HG02588 (cell line): ENCODE measurements at regions not wholly inside any gene's neighbourhood (a gene's known extent, or its start where the extent isn't known, plus 50 kb on each side); places are given as distances from the start of the nearest gene placed in this dataset.
"Not testable (repeated sequence)": the region's sequence is repeated elsewhere in the genome, so short reads cannot be mapped to it uniquely, and the experiment has no call there.

Experiments used
- ATAC-seq: cut with Tn5 transposase; IDR thresholded peaks from one replicate; pipeline ENCODE4 v1.9.1; 2021; ENCODE audit warnings: mild to moderate bottlenecking, moderate library complexity; ENCODE audit not compliant: unreplicated experiment

DNA sequence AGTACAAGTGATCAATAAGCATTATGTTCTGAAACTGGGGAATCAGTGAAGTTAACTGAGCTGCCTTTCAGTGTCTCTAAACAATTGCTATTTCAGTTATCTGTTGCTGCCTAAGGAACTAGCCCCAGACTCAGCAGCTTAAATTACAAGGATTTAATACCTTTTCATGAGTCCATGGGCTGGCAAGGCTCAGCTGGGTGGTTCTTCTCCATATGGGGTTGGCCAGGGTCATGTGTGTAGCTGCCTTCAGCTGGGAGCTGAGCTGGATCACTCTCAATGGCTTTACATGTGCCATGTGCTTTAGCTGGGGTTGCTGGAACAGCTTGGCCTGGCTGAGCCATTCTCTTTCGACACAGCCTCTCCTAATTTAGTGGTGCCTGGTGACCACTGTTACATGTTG is 295.0 kb upstream of the NCAM1 start:
- no peak for ATAC-seq

DNA sequence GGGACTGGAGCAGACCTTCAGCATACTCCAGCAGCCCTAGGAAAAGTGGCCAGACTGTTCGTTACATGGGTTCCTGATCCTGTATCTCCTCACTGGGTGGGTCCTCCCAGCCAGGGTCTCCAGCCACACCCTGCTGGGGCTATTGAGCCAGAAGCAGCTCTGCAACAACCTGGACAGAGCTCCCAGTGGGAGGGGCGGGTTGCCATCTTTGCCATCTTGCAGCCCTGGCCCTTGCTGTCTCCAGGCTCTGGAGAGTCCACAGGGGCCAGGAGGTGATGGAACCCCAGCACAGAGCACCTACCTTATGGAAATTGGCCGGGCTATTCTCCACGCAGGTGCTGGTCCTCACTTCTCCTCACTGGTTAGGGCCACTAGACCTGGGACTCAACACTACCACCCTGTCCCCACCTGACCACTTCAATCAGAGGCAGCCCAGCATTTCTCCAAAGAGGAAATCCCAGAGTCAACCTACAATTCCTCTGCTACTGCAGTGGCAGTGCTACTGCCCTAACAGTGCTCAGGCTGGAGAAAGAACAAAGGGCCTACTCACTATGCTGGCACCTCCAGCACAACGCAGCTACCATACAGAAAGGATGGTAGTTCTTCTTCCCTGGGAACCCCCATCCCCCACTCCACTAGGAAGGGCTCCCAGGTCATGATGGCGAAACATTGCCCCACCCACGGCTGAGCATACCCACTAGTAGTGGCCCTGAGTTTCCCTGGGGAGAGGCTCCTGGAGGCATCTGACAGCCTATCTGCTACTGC is 290.2 kb upstream of the NCAM1 start:
- no peak for ATAC-seq

DNA sequence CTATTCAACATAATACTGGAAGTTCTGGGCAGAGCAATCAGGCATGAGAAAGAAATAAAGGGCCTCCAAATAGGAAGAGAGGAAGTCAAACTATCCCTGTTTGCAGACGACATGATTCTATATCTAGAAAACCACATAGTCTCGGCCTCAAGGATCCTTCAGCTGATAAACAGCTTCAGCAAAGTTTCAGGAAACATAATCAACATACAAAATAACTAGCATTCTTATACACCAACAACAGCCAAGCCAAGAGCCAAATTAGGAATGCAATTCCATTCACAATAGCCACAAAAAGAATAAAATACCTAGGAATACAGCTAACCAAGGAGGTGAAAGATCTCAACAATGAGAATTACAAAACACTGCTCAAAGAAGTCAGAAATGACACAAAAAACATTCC is 287.8 kb upstream of the NCAM1 start:
- not testable (repeated sequence) for ATAC-seq

DNA sequence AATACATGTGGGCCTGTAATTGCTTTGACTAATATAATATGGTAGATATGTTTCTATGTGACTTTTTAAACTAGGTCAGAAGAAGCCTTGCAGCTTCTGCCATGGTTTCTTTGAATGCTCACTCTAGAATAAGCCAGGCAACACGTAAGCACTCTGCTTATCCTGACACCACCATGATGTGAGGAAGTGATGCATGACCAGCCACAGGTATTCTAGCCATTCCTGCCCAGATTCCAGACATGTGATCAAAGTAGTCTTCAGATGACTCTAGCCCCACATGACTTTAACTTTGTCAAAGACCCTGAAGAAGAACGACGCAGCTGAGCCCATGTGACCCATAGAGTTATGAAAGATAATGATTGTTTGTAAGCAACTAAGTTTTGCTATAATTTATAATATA is 276.1 kb upstream of the NCAM1 start:
- ATAC-seq, result no peak

DNA sequence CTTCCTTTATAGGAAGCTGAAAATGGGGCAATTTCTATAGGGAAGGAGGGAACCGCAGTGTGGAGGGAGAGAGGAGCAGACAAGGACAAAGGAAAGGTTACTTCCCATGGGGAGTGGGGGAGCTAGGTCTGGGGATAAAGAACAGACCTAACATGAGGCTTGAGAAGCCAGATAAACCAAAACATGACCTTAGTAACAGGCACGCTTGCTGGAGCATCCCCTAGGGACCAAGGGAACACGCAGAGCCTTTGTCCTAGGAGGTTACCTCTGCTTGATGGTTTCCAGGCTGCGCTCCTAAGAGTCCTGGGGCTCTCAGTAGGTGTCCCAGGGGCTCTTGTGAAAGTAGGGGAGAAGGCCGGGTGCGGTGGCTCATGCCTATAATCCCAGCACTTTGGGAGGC is 271.4 kb upstream of the NCAM1 start:
- ATAC-seq, result no peak

DNA sequence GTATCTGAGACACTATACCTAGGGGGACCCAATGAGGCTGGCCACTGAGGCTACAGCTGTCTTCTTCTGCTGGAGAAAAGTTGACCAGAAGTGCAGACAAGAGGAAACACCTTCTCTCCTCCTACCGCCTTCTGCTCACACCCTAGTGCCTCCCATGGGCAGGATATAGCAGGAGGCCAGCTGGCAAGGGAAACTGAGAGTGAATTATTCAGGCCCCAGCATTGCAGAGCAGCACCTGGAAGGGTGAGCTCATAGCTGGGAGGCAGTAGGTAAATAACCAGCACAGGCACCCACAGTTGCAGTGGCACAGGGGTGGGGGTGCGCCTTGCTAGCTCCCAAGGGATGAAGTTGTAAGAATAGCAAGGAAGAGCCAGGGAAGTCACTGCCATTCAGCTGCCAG is 267.4 kb upstream of the NCAM1 start:
- ATAC-seq, result no peak

DNA sequence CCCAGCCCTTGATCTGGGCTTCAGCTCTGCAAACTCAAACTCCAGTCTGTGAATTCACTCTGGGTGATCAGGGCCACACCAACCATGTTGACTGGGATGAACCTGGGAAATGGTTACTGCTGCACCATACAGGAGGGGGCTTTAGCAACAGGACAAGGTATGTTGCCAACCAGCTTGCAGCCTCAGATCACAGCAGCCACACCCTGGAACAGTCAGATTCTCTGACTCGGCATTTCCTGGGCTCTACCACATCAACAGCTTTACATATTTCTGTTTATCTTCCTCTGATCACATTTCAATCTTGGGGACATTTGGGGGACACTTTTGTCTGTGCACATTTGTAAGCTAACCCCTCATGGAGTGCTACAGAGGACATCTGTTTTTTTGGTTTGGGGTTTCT is 267.0 kb upstream of the NCAM1 start:
- no peak for ATAC-seq

DNA sequence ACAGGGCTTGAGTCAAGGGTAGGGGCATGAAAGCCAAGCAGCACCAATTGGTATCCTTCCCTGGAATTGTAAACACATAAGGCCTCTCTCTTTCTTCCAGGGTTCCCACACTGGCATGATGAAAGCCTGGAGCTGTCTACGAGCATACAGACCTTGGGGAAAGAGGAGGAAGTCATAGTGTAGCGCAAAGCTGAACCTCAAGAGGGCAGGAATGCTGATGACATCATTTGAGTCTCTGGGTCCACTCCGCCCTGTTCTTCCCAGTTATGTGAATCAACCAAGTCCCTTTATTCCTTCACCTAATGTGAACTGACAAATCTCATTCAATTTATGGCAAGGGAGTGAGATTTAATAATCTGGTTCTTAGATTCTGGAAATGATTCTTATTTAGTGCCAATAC is 266.4 kb upstream of the NCAM1 start:
- no peak for ATAC-seq

DNA sequence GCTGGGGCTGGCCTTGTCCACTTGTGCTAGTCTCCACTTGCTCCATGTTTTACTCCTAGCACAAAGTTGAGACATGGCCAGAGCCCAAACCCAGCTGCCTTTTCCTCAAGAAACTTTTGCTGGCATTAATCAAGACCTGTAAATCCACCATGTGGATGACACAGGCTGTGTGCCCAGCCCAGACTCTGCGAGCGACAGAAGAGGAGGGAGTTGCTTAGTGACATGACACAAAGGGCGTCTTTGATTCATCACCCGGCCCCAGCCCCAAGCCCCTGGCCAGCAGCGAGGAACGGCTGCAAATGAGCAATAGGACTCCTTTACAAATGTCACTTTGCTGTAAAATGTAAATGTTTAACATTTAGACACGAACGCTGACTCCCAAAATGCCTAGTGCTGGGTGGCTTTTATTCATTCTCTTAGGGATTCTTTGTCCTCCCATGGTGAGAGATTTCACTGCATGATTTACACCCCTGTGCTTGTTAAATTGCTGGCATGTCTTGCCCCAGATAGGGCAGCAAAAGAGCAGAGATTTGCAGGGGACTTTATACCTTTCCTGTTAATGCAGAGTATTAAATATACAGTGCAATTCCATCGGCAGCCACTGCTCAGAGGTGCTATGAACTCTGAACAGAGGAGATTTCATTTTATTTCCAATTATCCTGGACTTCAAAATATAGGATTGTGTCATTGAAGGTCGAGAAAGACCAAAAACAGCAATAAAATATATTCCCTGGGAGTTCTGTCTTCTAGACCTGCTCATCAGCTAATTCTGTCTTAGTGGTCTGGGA is 263.6 kb upstream of the NCAM1 start:
- no peak for ATAC-seq

DNA sequence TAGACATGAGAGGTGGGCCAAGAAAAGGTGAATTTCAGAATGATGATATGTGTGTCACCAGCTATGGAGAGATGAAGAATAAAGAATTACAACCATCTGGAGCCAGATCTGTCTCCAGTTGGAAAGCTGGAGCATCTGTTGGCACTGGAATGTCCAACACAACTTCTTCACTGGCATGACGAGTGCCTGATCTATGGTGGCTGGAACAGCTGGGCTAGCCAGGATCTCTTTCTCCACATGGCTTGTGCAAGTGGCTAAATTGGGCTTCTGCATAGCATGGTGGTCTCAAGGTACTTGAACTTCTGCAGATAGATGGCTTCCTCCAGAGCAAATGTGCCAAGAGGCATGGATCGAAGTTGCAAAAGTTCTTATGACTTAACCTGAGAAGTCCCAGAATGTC is 256.1 kb upstream of the NCAM1 start:
- no peak for ATAC-seq

DNA sequence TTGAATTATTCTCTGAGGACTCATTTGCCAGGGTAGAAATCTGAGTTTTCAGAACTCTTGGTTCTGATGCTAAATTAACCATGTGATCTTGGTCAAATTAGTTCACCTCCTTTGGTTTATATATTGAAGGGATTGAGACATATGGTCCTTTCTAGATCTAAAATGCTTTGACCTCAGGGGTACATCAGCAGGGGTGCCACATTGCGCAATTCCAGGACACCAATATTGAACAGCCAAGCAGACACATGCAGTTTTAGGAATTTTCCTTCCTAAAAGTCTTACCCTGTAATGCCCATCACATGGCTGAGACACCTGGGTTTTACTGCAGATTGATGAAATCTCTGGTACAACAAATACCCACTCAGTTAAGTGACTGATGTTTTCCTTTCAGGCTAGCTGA is 254.4 kb upstream of the NCAM1 start:
- ATAC-seq, result no peak

DNA sequence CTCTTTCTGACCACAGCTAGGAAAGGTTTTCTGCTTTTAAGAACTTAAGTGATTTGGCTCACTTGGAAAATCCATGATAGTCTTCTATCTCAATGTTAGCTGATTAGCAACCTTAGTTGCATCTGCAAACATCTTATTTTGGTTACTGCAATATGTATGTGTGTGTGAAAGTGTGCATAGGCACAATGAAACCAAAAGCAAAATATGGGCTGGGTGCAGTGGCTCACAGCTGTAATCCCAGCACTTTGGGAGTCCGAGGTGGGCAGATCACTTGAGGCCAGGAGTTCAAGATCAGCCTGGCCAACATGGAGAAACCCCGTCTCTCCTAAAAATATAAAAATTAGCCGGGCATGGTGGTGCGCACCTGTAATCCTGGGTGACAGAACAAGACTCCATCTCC is 246.9 kb upstream of the NCAM1 start:
- ATAC-seq, result not testable (repeated sequence)

DNA sequence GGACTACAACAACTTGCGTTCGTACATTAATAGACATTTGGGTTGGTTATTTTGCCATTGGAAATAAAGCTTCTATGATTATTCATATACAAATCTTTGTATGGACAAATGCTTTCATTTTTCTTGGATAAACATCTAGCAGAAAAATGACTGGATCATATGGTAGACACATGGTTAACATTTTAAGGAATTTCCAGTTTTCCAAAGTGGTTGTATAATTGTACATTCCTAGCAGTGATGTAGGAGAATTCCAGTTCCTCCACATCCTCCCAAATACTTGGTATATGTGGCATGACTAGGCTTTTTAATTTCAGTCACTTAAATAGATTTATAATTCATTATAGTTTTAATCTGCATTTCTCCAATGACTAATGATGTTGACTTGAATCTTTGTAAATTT is 246.2 kb upstream of the NCAM1 start:
- ATAC-seq, result no peak

DNA sequence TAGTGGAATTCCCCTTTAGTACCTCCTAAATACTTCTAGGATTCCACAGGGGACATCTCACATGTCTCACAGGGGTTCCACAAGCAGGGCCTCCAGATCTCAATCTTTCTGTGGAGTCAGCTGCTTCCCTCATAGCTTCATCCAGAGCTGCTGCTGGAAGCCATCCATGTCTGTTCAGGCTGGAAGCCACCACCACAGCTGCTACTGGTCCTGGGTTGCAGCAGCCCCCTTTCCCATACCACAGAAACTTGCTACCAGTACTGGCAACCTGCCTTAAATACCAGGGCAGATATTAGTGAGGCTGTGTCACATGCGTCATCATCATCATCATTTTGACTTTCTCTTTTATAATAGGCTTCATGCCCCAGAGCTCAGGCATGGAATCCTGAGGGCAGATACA is 242.7 kb upstream of the NCAM1 start:
- ATAC-seq, result no peak

DNA sequence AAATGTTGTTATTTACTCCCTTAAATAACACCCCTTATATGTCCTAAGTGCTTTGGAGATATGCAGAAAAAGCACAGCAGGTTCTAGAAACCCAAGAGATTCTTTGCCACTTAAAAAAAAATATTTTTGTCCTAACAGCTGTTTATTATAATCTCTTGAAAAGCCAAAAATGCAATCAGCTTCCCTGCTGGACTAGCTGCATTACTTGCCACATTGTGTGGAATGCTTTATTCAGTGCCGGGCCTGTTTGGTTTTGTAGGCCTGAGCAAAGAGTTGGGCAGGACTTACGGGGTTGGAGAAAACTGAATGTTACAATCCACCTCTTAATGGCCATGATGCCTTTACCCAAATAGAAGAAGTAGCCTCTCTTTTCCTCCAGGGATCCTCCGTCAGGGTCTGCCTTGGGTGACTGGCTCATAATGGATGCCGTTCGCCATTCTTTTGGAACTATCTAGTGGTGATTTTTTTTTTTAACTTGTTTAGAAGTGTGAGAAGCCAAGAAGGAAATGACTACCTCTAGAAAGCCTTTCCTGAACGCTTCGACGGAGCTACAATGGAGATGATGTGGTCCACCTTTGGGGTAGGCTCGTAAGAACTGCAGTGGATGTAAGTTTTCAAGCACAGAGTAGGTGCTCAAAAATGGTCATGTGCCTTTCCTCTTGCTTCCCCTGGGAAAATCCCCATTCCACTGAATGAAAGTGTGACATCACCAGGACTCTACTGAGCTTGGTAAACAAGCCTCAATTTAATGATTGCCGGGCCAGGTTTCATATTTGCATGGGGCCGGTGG is 241.3 kb upstream of the NCAM1 start:
- ATAC-seq, result no peak

DNA sequence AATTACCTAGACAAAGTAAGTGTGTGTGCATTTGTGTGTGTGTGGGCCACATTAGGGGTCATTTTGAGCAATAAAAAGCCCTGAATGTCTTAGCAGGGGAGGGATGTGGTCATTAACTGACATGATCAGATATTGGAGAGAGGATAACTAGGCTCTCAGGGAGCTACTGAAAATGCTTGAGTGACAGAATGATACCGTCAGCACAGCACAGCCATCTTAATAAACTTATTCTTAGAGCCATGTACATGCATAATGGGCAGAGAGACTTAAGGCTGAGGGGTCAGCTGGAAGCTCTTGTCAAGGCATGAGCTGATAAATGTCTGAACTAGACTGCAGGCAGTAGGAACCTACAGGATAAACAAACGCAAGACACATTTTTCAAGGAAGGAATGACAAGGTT is 239.1 kb upstream of the NCAM1 start:
- ATAC-seq, result no peak

DNA sequence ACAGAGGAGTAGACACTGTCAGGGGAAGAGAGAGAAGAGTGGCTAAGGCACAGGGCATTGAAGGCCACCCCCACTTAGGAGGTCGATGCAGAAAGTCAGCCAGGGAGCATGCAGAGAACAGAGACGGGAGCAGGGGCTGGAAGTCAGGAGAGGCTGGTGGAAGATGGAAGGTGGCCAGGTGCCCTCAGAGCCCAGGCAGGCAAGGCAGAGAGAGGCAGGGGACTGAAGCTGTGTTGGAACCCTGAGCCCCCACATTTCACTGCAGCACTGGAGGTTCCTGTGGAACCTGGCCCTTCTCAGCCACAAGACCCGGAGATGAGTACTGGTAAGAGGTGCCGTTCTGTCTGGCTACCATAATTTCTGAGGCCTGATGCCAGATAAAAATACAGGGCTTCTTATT is 238.3 kb upstream of the NCAM1 start:
- no peak for ATAC-seq

DNA sequence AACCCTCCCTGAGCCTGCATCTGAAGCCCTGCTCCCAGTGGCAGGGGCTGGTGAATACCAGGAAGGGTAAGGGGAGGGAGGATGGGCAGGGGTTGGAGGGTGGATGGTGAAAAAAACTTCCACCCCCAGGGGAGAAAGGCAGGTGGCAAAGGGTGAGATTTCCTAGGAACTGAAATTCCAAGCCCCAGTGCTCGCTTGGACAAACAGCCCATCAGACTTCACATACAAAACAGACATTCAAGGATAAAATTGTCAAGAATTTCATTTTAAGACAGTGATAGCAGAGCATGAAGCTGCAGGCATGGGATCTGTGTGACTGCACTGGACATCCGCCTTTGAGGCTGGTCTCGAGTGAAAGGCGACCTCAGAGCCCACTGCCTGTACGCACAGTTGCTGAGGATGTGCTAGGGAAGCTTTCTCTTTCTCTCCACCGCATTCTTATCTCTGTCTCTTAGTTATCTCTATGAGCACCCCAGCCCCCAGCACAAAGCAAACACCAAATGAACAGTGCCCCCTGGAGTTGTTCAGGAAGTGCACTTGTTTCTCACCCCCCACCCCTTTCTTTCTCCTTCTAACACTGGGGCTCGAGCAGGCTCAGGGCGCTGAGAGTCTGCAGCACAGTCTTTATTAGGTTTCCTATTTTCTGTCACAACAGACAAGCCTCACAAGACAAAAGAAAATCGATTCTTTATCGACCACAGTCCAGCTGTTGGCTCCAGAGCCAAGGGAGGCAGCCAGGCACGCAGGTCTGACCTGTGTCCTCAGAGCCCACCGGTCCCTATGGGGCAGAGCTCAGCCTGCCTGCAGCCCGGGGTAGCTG is 237.3 kb upstream of the NCAM1 start:
- ATAC-seq, result no peak

DNA sequence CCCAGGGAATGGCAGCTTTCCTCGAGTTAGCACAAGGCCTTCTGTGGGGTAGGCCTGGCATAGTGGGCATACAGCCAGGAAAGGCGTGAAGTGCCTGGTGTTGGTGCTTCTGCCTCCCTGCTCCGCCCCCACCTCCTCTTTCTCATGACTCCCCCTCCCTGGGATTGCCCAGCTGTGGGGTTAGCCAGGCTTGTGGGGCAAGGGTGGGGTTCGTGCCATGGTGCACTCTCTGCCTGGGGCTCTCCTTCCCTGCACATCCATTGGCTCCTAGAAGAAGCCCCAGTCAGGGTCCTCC is 236.8 kb upstream of the NCAM1 start:
- no peak for ATAC-seq

DNA sequence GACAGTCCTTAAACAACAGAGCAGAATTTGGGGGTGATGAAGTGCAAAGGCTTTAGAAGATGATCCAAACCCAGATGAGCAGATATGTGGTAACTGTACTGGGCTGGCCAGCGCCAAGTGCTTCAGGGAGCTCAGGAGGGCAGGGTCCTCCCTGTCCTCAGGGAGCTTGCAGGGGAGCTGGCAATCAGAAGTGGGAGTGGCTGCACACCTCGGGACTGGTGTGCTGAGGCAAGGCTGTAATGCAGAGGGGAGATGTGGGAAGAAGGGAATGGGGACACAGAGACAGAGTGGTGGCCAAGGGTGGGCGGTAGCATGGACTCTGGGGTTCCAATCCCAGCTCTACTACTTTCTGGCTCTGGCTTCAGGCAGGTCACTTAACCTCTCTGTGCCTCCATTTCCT is 235.6 kb upstream of the NCAM1 start:
- no peak for ATAC-seq

DNA sequence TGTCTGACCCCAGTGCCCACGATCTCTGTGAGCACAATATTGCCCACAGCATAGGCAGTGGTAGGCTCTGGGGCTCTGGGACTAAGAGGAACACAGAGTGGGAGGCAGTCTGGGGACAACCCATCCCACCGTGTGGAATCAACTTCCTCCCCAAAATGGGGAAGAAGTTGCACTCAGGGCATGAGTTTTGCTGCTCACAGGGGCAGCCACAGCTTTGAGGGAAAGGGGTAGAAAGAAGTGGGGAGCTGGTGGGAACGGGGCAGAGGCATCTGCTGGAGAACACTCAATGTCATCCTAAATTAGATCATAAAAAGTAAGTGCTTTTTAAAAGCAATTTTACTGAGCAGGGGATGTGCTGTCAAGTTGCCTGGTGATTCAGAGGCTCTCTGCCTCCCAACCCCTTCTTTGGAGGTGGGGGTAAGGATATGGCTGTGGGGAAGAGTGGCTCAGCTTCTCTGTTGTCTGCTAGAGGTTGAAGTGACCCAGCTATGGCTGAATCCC is 233.8 kb upstream of the NCAM1 start:
- ATAC-seq, result no peak
